ENCODE measurements at regions not wholly inside any gene's neighbourhood (a gene's known extent, or its start where the extent isn't known, plus 50 kb on each side); places are given as distances from the start of the nearest gene placed in this dataset.

- peak; percentile 66 for TF ChIP-seq CTCF (IDR thresholded peaks at IDR 0.05)
- no peak for TF ChIP-seq EZH2 (IDR thresholded peaks at IDR 0.05)
These were observed 112.6 kb downstream of the ADAMTS1 start for GRCh38 chr21:26732432-26733221.
